Osteoblast (primary cell): ENCODE measurements at regions not wholly inside any gene's neighbourhood (a gene's known extent, or its start where the extent isn't known, plus 50 kb on each side); places are given as distances from the start of the nearest gene placed in this dataset.

Experiments
- DNase-seq: peaks from one replicate; pipeline ENCODE4 v3.0.0; 2011; ENCODE audit warnings: low spot score, mixed read lengths; ENCODE audit not compliant: insufficient read length; ENCODE audit errors: missing footprints
- H2AFZ ChIP-seq: 2 replicates; pipeline ENCODE4 v1.6.0; 2011; ENCODE audit warnings: mild to moderate bottlenecking, low read length
- H3K27ac ChIP-seq: 2 replicates; pipeline ENCODE4 v1.5.1; 2011; ENCODE audit warnings: mild to moderate bottlenecking, low read depth, low read length, moderate library complexity
- H3K27me3 ChIP-seq: 2 replicates; pipeline ENCODE4 v1.6.0; 2012; ENCODE audit warnings: mild to moderate bottlenecking, control low read depth, inconsistent platforms, low read length, moderate library complexity; ENCODE audit not compliant: insufficient read depth
- H3K36me3 ChIP-seq: 2 replicates; pipeline ENCODE4 v1.5.1; 2011; ENCODE audit warnings: mild to moderate bottlenecking, low read length, control low read depth, moderate library complexity; ENCODE audit not compliant: insufficient read depth
- H3K4me1 ChIP-seq: 2 replicates; pipeline ENCODE4 v1.5.1; 2011; ENCODE audit warnings: mild to moderate bottlenecking, low read length, control low read depth, moderate library complexity; ENCODE audit not compliant: insufficient read depth
- H3K4me2 ChIP-seq: 2 replicates; pipeline ENCODE4 v1.6.0; 2011; ENCODE audit warnings: mild to moderate bottlenecking, low read length; ENCODE audit not compliant: insufficient read depth
- H3K4me3 ChIP-seq: fragments of 200-600 bp; sonication (generic); 3 replicates; pipeline ENCODE4 v1.5.1; 2012; ENCODE audit warnings: mild to moderate bottlenecking, low read length, inconsistent platforms; ENCODE audit not compliant: insufficient read depth
- H3K79me2 ChIP-seq: 2 replicates; pipeline ENCODE4 v1.6.0; 2012; ENCODE audit warnings: mild to moderate bottlenecking, low read length, control low read depth, inconsistent platforms; ENCODE audit not compliant: insufficient read depth
- H3K9me3 ChIP-seq: 2 replicates; pipeline ENCODE4 v1.5.1; 2011; ENCODE audit warnings: low read depth, low read length, control low read depth
- H4K20me1 ChIP-seq: 2 replicates; pipeline ENCODE4 v1.6.0; 2012; ENCODE audit warnings: mild to moderate bottlenecking, low read length, control low read depth; ENCODE audit not compliant: insufficient read depth
- CTCF ChIP-seq: IDR thresholded peaks from 2 replicates; pipeline ENCODE4 v1.5.1; 2011; ENCODE audit warnings: mild to moderate bottlenecking, low read depth, low read length, moderate library complexity; ENCODE audit errors: extremely low read depth

DNA sequence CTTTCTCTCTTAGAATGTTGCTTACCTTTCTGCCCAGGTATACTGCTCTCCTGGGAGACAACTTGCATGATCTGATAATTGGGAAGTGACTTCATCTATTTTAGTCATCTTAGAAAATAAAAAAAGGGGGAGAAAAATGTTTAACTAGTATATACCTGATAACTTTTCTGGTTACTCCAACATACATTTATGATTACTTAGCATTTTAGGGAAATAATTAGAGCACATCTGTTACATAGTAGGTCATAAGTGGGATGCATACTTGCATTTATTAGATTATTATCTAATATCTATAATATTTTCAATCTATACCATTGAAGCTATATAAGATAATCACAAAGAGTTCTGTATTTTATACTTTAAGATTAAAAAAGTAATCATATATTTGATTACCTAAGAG, 193.9 kb upstream of the EYS start:
- no peak for TF ChIP-seq CTCF
- no peak overlapping the region for H2AFZ ChIP-seq
- H3K4me2 ChIP-seq = no peak overlapping the region
- H3K36me3 ChIP-seq = no peaks in the 10 kb centered on the region
- no peaks in the 10 kb centered on the region for H3K4me1 ChIP-seq
- no peaks in the 10 kb centered on the region for H3K27me3 ChIP-seq
- DNase-seq = no peak
- H4K20me1 ChIP-seq = no peaks in the 10 kb centered on the region
- no peaks in the 10 kb centered on the region for H3K79me2 ChIP-seq
- H3K4me3 ChIP-seq = no peak overlapping the region
- no peaks in the 10 kb centered on the region for H3K9me3 ChIP-seq
- H3K27ac ChIP-seq = no peak overlapping the region

DNA sequence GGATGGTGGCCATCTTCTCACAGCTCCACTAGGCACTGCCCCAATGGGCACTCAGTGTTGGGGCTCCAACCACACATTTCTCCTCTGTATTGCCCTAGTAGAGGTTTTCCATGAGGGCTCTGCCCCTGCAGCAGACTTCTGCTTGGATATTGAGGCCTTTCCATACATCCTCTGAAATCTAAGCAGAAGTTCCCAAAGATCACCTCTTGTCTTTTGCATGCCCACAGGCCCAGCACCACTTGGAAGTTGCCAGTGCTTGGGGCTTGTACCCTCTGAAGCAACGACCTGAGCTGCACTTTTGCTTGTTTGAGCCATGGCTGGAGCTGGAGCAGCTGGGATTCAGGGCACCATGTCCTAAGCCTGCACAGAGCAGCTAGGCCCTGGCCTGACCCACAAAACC, 189.1 kb upstream of the EYS start:
- Histone ChIP-seq H3K4me2 (no peak overlapping the region), H3K4me3 (no peak overlapping the region), H3K4me1 (no peaks in the 10 kb centered on the region), H3K36me3 (no peaks in the 10 kb centered on the region), H2AFZ (no peak overlapping the region), H4K20me1 (no peaks in the 10 kb centered on the region), H3K27ac (no peak overlapping the region), H3K27me3 (no peaks in the 10 kb centered on the region), H3K9me3 (no peaks in the 10 kb centered on the region), H3K79me2 (no peaks in the 10 kb centered on the region)
- TF ChIP-seq CTCF = no peak
- no peak for DNase-seq

DNA sequence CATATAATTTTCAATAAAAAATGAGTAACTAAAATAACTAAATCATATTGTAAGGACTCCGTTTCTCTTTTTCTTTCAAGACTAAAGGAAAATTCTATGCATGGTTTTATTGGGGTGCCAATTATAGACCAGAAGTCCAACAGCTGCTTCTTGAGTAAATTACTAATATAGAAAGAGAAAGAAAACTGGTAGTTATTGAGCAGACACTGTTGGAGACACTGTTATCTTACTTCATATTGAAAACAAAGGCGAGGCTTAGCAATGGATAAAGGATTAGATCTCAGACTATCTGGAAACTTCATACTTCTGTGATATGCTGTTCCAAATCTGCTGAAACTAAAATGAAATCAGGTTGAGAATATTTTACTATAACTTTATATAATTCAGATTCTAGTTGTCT, 169.6 kb upstream of the EYS start:
- no peaks in the 10 kb centered on the region for H3K9me3 ChIP-seq
- H3K27ac ChIP-seq = no peak overlapping the region
- H3K79me2 ChIP-seq = no peaks in the 10 kb centered on the region
- no peaks in the 10 kb centered on the region for H3K4me1 ChIP-seq
- H3K27me3 ChIP-seq = no peaks in the 10 kb centered on the region
- no peak for DNase-seq
- H4K20me1 ChIP-seq = no peaks in the 10 kb centered on the region
- no peak overlapping the region for H2AFZ ChIP-seq
- H3K4me2 ChIP-seq = no peak overlapping the region
- no peak overlapping the region for H3K4me3 ChIP-seq
- no peaks in the 10 kb centered on the region for H3K36me3 ChIP-seq
- no peak for TF ChIP-seq CTCF

DNA sequence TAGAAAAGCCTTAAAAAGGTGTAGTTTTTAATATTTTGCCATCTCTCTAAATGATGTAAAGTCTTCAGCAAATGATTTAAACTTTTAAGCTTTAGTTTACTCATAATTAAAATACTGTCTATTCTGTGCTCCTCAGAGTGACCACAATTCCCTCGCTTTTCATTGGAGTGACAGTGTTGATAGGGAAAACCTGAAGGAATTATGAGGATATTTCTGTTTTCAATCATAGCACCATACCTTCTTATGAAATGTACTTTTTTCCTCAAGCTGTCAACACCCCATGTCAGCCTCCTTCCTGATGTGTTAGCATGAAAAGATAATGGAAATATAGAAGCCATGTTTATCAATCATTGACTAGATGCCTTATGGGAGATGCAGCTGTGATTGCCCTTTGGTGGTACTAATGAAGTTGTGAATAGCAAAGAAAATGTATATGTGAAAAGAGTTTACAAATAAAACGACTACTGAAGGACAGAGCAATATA, 145.4 kb upstream of the EYS start:
- no peaks in the 10 kb centered on the region for H4K20me1 ChIP-seq
- no peaks in the 10 kb centered on the region for H3K36me3 ChIP-seq
- no peaks in the 10 kb centered on the region for H3K9me3 ChIP-seq
- H3K4me3 ChIP-seq = no peak overlapping the region
- no peaks in the 10 kb centered on the region for H3K4me1 ChIP-seq
- no peak for TF ChIP-seq CTCF
- no peak overlapping the region for H3K27ac ChIP-seq
- H3K27me3 ChIP-seq = no peaks in the 10 kb centered on the region
- no peak overlapping the region for H3K4me2 ChIP-seq
- DNase-seq = no peak
- H2AFZ ChIP-seq = no peak overlapping the region
- H3K79me2 ChIP-seq = no peaks in the 10 kb centered on the region
